ENCODE measurements at regions not wholly inside any gene's neighbourhood (a gene's known extent, or its start where the extent isn't known, plus 50 kb on each side); places are given as distances from the start of the nearest gene placed in this dataset.

GRCh38 chr18:54529444-54529843, 61.6 kb upstream of the DYNAP start:
- TF ChIP-seq, protein P1, sequence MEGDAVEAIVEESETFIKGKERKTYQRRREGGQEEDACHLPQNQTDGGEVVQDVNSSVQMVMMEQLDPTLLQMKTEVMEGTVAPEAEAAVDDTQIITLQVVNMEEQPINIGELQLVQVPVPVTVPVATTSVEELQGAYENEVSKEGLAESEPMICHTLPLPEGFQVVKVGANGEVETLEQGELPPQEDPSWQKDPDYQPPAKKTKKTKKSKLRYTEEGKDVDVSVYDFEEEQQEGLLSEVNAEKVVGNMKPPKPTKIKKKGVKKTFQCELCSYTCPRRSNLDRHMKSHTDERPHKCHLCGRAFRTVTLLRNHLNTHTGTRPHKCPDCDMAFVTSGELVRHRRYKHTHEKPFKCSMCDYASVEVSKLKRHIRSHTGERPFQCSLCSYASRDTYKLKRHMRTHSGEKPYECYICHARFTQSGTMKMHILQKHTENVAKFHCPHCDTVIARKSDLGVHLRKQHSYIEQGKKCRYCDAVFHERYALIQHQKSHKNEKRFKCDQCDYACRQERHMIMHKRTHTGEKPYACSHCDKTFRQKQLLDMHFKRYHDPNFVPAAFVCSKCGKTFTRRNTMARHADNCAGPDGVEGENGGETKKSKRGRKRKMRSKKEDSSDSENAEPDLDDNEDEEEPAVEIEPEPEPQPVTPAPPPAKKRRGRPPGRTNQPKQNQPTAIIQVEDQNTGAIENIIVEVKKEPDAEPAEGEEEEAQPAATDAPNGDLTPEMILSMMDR (IDR thresholded peaks at IDR 0.05) = no peak
- no peak for TF ChIP-seq ZFX (IDR thresholded peaks at IDR 0.05; ENCODE audit: borderline replicate concordance)
